Activated naive CD8-positive, alpha-beta T cell treated with anti-CD3 and anti-CD28 coated beads, Interleukin-2, amount 10 ng/mL, durations not matched to agents 7 days and 5 days (primary cell): ENCODE measurements at regions not wholly inside any gene's neighbourhood (a gene's known extent, or its start where the extent isn't known, plus 50 kb on each side); places are given as distances from the start of the nearest gene placed in this dataset.

ENCODE experiments used
- ATAC-seq: fragments of 150-1000 bp; cut with Tn5 transposase; one replicate; pipeline ENCODE4 v1.10.0; 2021; ENCODE audit warnings: low read depth, moderate library complexity
- POLR2A ChIA-PET: fragments of 350-600 bp; sonication (Branson Sonifier 250); formaldehyde crosslinking; loops from one replicate; lab custom pipeline; 2021; ENCODE audit warnings: antibody characterized with exemption; lab: Charles Lee
- DNase-seq: peaks from one replicate; pipeline ENCODE4 v3.0.0; 2021
- H3K27ac Mint-ChIP-seq: one replicate; pipeline ENCODE4 v1.8.0; 2022; ENCODE audit warnings: mild to moderate bottlenecking, mixed read lengths
- H3K27me3 Mint-ChIP-seq: one replicate; pipeline ENCODE4 v1.8.0; 2022; ENCODE audit warnings: mild to moderate bottlenecking, moderate library complexity, mixed read lengths
- H3K36me3 Mint-ChIP-seq: one replicate; pipeline ENCODE4 v1.8.0; 2021; ENCODE audit warnings: mild to moderate bottlenecking, mixed read lengths
- H3K4me1 Mint-ChIP-seq: one replicate; pipeline ENCODE4 v1.8.0; 2021; ENCODE audit warnings: mixed read lengths
- H3K4me3 Mint-ChIP-seq: one replicate; pipeline ENCODE4 v1.8.0; 2022; ENCODE audit warnings: mild to moderate bottlenecking, moderate library complexity, mixed read lengths
- H3K9me3 Mint-ChIP-seq: one replicate; pipeline ENCODE4 v1.8.0; 2021; ENCODE audit warnings: mixed read lengths

- H3K4me3 Mint-ChIP-seq = no peak overlapping the region
- H3K27me3 Mint-ChIP-seq = no peaks in the 10 kb centered on the region
- DNase-seq (no peak), ATAC-seq (no peak)
- H3K27ac Mint-ChIP-seq = no peak overlapping the region
- POLR2A ChIA-PET = no interaction called here
- no peaks in the 10 kb centered on the region for H3K4me1 Mint-ChIP-seq
- H3K36me3 Mint-ChIP-seq = no peaks in the 10 kb centered on the region
- H3K9me3 Mint-ChIP-seq = no peaks in the 10 kb centered on the region
These were observed 508.7 kb downstream of the SOX2 start for GRCh38 chr3:182220471-182220870.

- DNase-seq (no peak), ATAC-seq (no peak)
- H3K4me1 Mint-ChIP-seq = no peaks in the 10 kb centered on the region
- no peak overlapping the region for H3K4me3 Mint-ChIP-seq
- H3K9me3 Mint-ChIP-seq = no peaks in the 10 kb centered on the region
- H3K36me3 Mint-ChIP-seq = no peaks in the 10 kb centered on the region
- POLR2A ChIA-PET = no interaction called here
- no peak overlapping the region for H3K27ac Mint-ChIP-seq
- H3K27me3 Mint-ChIP-seq = no peaks in the 10 kb centered on the region
These were observed 515.3 kb downstream of the SOX2 start for GRCh38 chr3:182226995-182227394.

GRCh38 chr3:182233405-182233804 lies 521.7 kb downstream of the SOX2 start:
- H3K36me3 Mint-ChIP-seq = no peaks in the 10 kb centered on the region
- H3K4me1 Mint-ChIP-seq = no peaks in the 10 kb centered on the region
- POLR2A ChIA-PET = no interaction called here
- no peak for DNase-seq
- ATAC-seq = no peak
- no peak overlapping the region for H3K27ac Mint-ChIP-seq
- no peaks in the 10 kb centered on the region for H3K27me3 Mint-ChIP-seq
- no peaks in the 10 kb centered on the region for H3K9me3 Mint-ChIP-seq
- no peak overlapping the region for H3K4me3 Mint-ChIP-seq

GRCh38 chr3:182233957-182234356 lies 522.2 kb downstream of the SOX2 start:
- POLR2A ChIA-PET = no interaction called here
- H3K9me3 Mint-ChIP-seq = no peaks in the 10 kb centered on the region

GRCh38 chr3:182234881-182235280 lies 523.2 kb downstream of the SOX2 start:
- Mint-ChIP-seq H3K27ac (no peak overlapping the region), H3K9me3 (no peaks in the 10 kb centered on the region), H3K4me1 (no peaks in the 10 kb centered on the region), H3K36me3 (no peaks in the 10 kb centered on the region), H3K4me3 (no peak overlapping the region), H3K27me3 (no peaks in the 10 kb centered on the region)
- ATAC-seq (no peak), DNase-seq (no peak)
- POLR2A ChIA-PET = no interaction called here

More at GRCh38 chr3:182233957-182234356, 522.2 kb downstream of the SOX2 start:
- no peaks in the 10 kb centered on the region for H3K36me3 Mint-ChIP-seq
- DNase-seq = no peak
- H3K27ac Mint-ChIP-seq = no peak overlapping the region
- H3K4me1 Mint-ChIP-seq = no peaks in the 10 kb centered on the region
- no peak overlapping the region for H3K4me3 Mint-ChIP-seq
- ATAC-seq = no peak
- H3K27me3 Mint-ChIP-seq = no peaks in the 10 kb centered on the region

- no peaks in the 10 kb centered on the region for H3K36me3 Mint-ChIP-seq
- no peaks in the 10 kb centered on the region for H3K27me3 Mint-ChIP-seq
- H3K27ac Mint-ChIP-seq = no peak overlapping the region
- H3K4me1 Mint-ChIP-seq = no peaks in the 10 kb centered on the region
- ATAC-seq (no peak), DNase-seq (no peak)
- POLR2A ChIA-PET = no interaction called here
- H3K9me3 Mint-ChIP-seq = no peaks in the 10 kb centered on the region
- no peak overlapping the region for H3K4me3 Mint-ChIP-seq
These were observed 523.8 kb downstream of the SOX2 start for GRCh38 chr3:182235504-182235903.

GRCh38 chr3:182238126-182238525 lies 526.4 kb downstream of the SOX2 start:
- ATAC-seq = no peak
- H3K4me1 Mint-ChIP-seq = no peaks in the 10 kb centered on the region
- no peaks in the 10 kb centered on the region for H3K36me3 Mint-ChIP-seq
- no peak for DNase-seq
- no peak overlapping the region for H3K27ac Mint-ChIP-seq
- H3K4me3 Mint-ChIP-seq = no peak overlapping the region
- no peaks in the 10 kb centered on the region for H3K9me3 Mint-ChIP-seq
- POLR2A ChIA-PET = no interaction called here
- no peaks in the 10 kb centered on the region for H3K27me3 Mint-ChIP-seq

- Mint-ChIP-seq H3K9me3 (no peaks in the 10 kb centered on the region), H3K4me3 (no peak overlapping the region), H3K36me3 (no peaks in the 10 kb centered on the region), H3K27me3 (peaks cover 3% of the 10 kb centered on the region), H3K4me1 (no peaks in the 10 kb centered on the region), H3K27ac (no peak overlapping the region)
- ATAC-seq = no peak
- POLR2A ChIA-PET = no interaction called here
- DNase-seq = no peak
These were observed 527.6 kb downstream of the SOX2 start for GRCh38 chr3:182239316-182239715.

GRCh38 chr3:182240474-182240873 lies 528.7 kb downstream of the SOX2 start:
- no peak for DNase-seq
- Mint-ChIP-seq H3K36me3 (no peaks in the 10 kb centered on the region), H3K9me3 (no peaks in the 10 kb centered on the region), H3K27ac (no peak overlapping the region), H3K4me3 (no peak overlapping the region), H3K27me3 (peaks cover 4% of the 10 kb centered on the region), H3K4me1 (no peaks in the 10 kb centered on the region)
- POLR2A ChIA-PET = no interaction called here
- no peak for ATAC-seq

- DNase-seq (no peak), ATAC-seq (no peak)
- H3K27ac Mint-ChIP-seq = no peak overlapping the region
- H3K27me3 Mint-ChIP-seq = peaks cover 5% of the 10 kb centered on the region
- no peaks in the 10 kb centered on the region for H3K9me3 Mint-ChIP-seq
- H3K36me3 Mint-ChIP-seq = no peaks in the 10 kb centered on the region
- POLR2A ChIA-PET = no interaction called here
- H3K4me1 Mint-ChIP-seq = no peaks in the 10 kb centered on the region
- no peak overlapping the region for H3K4me3 Mint-ChIP-seq
These were observed 529.6 kb downstream of the SOX2 start for GRCh38 chr3:182241196-182241765.

- DNase-seq (no peak), ATAC-seq (no peak)
- no peak overlapping the region for H3K4me3 Mint-ChIP-seq
- POLR2A ChIA-PET = no interaction called here
- H3K27ac Mint-ChIP-seq = no peak overlapping the region
- H3K9me3 Mint-ChIP-seq = no peaks in the 10 kb centered on the region
- H3K36me3 Mint-ChIP-seq = no peaks in the 10 kb centered on the region
- peaks cover 5% of the 10 kb centered on the region for H3K27me3 Mint-ChIP-seq
- no peaks in the 10 kb centered on the region for H3K4me1 Mint-ChIP-seq
These were observed 530.2 kb downstream of the SOX2 start for GRCh38 chr3:182241766-182242488.

- H3K9me3 Mint-ChIP-seq = no peaks in the 10 kb centered on the region
- no peak overlapping the region for H3K4me3 Mint-ChIP-seq
- POLR2A ChIA-PET = no interaction called here
- DNase-seq = no peak
- peaks cover 5% of the 10 kb centered on the region for H3K27me3 Mint-ChIP-seq
- H3K27ac Mint-ChIP-seq = no peak overlapping the region
- no peaks in the 10 kb centered on the region for H3K36me3 Mint-ChIP-seq
- ATAC-seq = no peak
- H3K4me1 Mint-ChIP-seq = no peaks in the 10 kb centered on the region
These were observed 530.8 kb downstream of the SOX2 start for GRCh38 chr3:182242489-182242942.

GRCh38 chr3:182243625-182244024 lies 531.9 kb downstream of the SOX2 start:
- ATAC-seq (no peak), DNase-seq (no peak)
- peaks cover 5% of the 10 kb centered on the region for H3K27me3 Mint-ChIP-seq
- no peak overlapping the region for H3K4me3 Mint-ChIP-seq
- POLR2A ChIA-PET = no interaction called here
- H3K9me3 Mint-ChIP-seq = no peaks in the 10 kb centered on the region
- no peaks in the 10 kb centered on the region for H3K36me3 Mint-ChIP-seq
- H3K4me1 Mint-ChIP-seq = no peaks in the 10 kb centered on the region
- no peak overlapping the region for H3K27ac Mint-ChIP-seq

- Mint-ChIP-seq H3K36me3 (no peaks in the 10 kb centered on the region), H3K4me1 (no peaks in the 10 kb centered on the region), H3K27me3 (peaks cover 5% of the 10 kb centered on the region), H3K9me3 (no peaks in the 10 kb centered on the region), H3K27ac (no peak overlapping the region), H3K4me3 (no peak overlapping the region)
- ATAC-seq (no peak), DNase-seq (no peak)
- POLR2A ChIA-PET = no interaction called here
These were observed 532.7 kb downstream of the SOX2 start for GRCh38 chr3:182244222-182244971.
